Muscle layer of duodenum (tissue), 2 donors: ENCODE measurements at regions not wholly inside any gene's neighbourhood (a gene's known extent, or its start where the extent isn't known, plus 50 kb on each side); places are given as distances from the start of the nearest gene placed in this dataset.

Experiments
- H3K27ac ChIP-seq: one replicate; pipeline ENCODE4 v1.7.0; 2013; ENCODE audit warnings: mild to moderate bottlenecking, low read length
- H3K27me3 ChIP-seq: one replicate; pipeline ENCODE4 v1.7.0; 2013; ENCODE audit warnings: low read depth, mild to moderate bottlenecking, control low read depth, low read length
- H3K36me3 ChIP-seq, 2 donors: one replicate each; pipeline ENCODE4 v1.7.0; 2013; ENCODE audit warnings: low read length in 2 of 2, control low read depth in 1 of 2, mild to moderate bottlenecking in 1 of 2; ENCODE audit not compliant: insufficient read depth in 2 of 2, control insufficient read depth in 1 of 2
- H3K4me1 ChIP-seq, 2 donors: one replicate each; pipeline ENCODE4 v1.7.0; 2013; ENCODE audit warnings: low read length in 2 of 2, mild to moderate bottlenecking in 2 of 2, control low read depth in 1 of 2, moderate library complexity in 1 of 2; ENCODE audit not compliant: insufficient read depth in 2 of 2, control insufficient read depth in 1 of 2
- H3K4me3 ChIP-seq, 2 donors: one replicate each; pipeline ENCODE4 v1.7.0; 2013; ENCODE audit warnings: low read length in 2 of 2, low read depth in 1 of 2, mild to moderate bottlenecking in 1 of 2
- H3K9me3 ChIP-seq, 2 donors: one replicate each; pipeline ENCODE4 v1.7.0; 2013; ENCODE audit warnings: low read length in 2 of 2, control low read depth in 1 of 2, mild to moderate bottlenecking in 1 of 2; ENCODE audit not compliant: control insufficient read depth in 1 of 2
- donor health status: healthy.

DNA sequence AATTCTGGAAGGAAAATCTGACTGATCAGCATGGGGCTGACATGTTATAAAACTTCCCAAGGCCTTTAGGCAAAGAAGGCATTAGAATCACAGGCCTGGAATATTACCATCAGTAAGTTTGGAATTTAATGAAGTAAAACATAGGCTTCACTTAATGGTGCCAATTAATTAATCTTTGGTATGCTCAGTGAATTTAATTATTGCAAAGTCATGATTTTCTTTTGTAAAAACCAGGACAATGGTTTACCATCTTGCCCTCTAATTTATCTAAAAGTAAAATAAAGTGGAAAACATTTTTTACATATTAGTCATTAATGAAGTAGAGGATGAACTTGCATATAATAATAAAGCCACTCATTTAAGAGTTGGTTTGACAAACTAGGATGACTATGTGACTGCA, 220.3 kb downstream of the SEC23IP start:
- no peaks in the 10 kb centered on the region for H3K4me1 ChIP-seq
- H3K36me3 ChIP-seq: no peaks in the 10 kb centered on the region
- no peaks in the 10 kb centered on the region for H3K27me3 ChIP-seq
- no peak overlapping the region for H3K4me3 ChIP-seq
- H3K9me3 ChIP-seq: no peaks in the 10 kb centered on the region
- H3K27ac ChIP-seq: no peak overlapping the region

DNA sequence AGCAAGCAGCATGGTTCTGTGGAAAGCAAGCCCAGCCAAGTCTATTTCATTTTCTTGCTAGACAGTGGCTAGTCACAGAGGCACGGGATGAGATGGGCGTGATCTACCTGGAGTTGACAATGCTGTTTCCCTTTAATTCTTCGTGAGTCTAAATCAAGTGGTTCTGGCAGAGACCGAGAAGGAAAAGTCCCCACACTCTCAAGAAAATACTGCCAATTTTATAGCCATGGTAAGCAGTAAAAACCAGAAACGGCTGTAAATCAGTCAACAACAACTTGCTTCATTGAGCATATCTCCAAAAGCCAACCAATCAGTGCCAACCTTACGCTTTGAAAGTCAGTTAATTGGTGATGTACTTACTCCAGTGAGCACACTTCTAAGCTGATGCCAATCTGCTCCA, 223.4 kb downstream of the SEC23IP start:
- no peaks in the 10 kb centered on the region for H3K27me3 ChIP-seq
- no peaks in the 10 kb centered on the region for H3K36me3 ChIP-seq
- H3K4me3 ChIP-seq: no peak overlapping the region
- no peaks in the 10 kb centered on the region for H3K9me3 ChIP-seq
- no peaks in the 10 kb centered on the region for H3K4me1 ChIP-seq
- no peak overlapping the region for H3K27ac ChIP-seq

DNA sequence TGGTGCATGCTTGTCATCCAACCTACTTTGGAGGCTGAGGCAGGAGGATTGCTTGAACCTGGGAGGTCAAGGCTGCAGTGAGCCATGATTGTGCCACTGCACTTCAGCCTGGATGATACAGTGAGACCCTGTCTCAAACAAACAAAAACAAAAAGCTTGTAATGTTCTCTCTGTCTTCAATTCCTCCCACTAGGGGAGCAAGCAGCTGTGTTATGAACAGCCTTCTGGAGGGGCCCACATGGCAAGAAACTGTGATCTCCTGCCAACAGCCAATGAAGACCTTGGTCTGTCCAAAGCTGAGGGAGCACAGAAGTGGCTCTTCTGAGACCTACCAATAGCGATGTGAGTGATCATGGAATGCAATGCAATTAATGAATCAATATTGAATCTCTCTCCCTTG, 229.2 kb downstream of the SEC23IP start:
- H3K27me3 ChIP-seq: no peaks in the 10 kb centered on the region
- no peaks in the 10 kb centered on the region for H3K36me3 ChIP-seq
- H3K4me1 ChIP-seq: no peaks in the 10 kb centered on the region
- no peak overlapping the region for H3K27ac ChIP-seq
- H3K4me3 ChIP-seq: no peak overlapping the region
- H3K9me3 ChIP-seq: no peaks in the 10 kb centered on the region

DNA sequence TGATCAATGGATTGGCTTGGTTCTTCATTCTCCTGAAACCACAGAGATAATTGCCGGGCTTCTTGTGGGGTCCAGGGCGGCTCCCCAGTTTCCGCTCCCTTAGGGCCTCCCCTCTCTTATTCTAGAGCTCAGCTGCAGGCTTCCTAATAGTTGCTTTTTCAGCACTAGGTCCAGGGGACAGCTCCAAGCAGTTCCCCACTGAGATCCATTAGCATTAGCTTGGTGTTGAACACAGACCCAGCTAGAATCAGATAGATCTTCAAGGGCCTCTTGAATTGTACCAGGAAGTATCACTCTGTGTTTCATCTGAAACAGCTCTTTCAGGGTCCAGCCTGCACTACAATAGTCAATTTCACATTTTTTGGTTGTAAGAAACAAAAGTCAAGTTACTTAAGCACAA, 238.7 kb downstream of the SEC23IP start:
- Histone ChIP-seq H3K4me1 (no peaks in the 10 kb centered on the region), H3K4me3 (no peak overlapping the region), H3K36me3 (no peaks in the 10 kb centered on the region), H3K27me3 (no peaks in the 10 kb centered on the region), H3K27ac (no peak overlapping the region), H3K9me3 (no peaks in the 10 kb centered on the region)

DNA sequence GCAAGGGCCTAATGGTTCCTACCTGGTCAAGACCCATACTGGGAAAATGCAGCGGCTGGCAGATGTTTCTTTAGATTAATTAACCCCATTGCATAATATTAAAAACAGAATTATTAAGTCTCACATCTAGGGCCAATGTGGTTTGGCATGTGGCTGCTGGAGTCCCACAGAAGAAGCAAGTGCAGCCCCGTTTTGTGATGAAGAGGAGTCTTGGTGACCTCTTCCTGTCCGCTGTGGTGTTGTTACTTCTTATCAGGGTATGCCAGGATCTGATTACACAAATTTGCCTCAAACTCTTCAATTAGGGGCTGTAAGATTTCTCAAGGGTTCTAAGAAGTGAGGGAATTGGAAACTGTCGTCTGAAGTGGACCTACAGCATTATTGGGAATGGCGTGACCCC, 240.3 kb downstream of the SEC23IP start:
- Histone ChIP-seq H3K27ac (no peak overlapping the region), H3K27me3 (no peaks in the 10 kb centered on the region), H3K9me3 (peaks cover 0 to 4% of the 10 kb centered on the region in 2 donors), H3K4me3 (no peak overlapping the region), H3K36me3 (no peaks in the 10 kb centered on the region), H3K4me1 (no peaks in the 10 kb centered on the region)

DNA sequence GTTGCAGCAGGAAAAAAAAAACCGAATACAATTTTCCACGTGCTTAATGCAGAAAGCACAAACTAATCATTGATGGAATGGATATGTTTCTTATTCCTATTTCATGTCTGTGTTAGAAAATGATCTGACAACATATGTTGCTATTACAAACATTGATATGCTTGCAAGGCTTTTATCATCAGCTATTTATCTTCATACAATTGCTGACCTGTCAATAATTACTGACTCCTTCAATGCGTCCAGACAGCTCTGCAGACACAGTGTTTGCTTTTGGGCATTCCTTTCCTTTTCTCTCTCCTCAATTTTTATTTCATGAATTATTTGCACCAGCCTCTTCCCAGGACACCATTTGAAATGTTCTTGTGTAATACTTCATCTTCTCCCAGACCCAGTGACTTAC, 246.2 kb downstream of the SEC23IP start:
- no peaks in the 10 kb centered on the region for H3K36me3 ChIP-seq
- H3K4me3 ChIP-seq: no peak overlapping the region
- no peaks in the 10 kb centered on the region for H3K4me1 ChIP-seq
- H3K27me3 ChIP-seq: no peaks in the 10 kb centered on the region
- no peak overlapping the region for H3K27ac ChIP-seq
- H3K9me3 ChIP-seq: peaks cover 4 to 8% of the 10 kb centered on the region in 2 donors

DNA sequence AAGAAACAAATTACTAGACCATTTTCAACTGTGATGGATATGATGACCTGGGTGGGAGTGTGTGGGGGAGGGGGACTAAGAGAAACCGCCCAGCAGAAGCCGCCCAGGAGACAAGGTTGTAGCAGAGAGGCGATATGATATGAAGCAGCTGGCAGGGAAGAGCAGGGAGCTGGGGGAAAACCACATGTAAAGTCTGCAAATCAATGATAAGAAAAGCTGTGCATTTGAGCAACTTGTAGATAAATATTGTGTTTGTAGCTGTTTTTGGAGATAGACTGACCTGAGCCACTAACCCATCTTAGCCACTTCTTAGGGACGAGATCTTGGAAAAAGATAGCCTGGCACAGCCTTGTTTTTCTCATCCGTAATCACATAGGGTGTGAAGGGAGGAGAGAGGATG, 252.6 kb downstream of the SEC23IP start:
- peaks cover 0 to 2% of the 10 kb centered on the region in 2 donors for H3K9me3 ChIP-seq
- H3K4me3 ChIP-seq: no peak overlapping the region
- no peaks in the 10 kb centered on the region for H3K4me1 ChIP-seq
- H3K27ac ChIP-seq: no peak overlapping the region
- H3K36me3 ChIP-seq: no peaks in the 10 kb centered on the region
- no peaks in the 10 kb centered on the region for H3K27me3 ChIP-seq

DNA sequence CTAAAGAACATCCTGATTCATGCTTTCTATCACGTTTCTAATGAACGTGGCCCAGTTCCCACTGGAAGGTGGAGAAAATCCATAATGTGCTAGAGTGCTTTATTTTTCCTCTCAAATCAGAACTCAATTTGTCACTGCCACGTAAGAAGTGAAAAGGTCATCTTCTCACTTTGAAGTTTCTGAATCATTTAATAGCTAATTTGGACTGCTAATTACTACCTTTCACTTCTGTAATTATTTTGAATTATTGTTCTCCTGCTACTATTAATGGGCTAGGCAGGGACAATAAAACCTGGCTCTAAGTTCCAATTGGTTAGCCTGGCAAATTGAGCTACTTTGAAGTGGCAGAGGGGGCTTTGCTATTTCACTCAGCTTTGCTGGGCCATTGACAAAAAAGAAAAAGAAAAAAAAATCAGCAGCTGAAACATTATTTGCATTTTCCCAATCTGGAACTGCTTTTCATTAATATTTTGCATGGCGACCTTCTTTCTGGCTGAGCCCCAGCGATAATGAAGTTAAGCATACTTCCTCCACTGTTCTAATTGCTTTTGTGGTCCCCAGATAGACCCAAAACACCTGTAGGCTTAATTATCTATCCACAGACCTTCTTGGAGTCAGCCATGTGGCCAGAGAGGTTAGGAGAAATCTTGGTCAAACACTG, 264.2 kb downstream of the SEC23IP start:
- Histone ChIP-seq H3K27me3 (no peaks in the 10 kb centered on the region), H3K36me3 (no peaks in the 10 kb centered on the region), H3K4me3 (no peak overlapping the region), H3K9me3 (peaks cover 0 to 6% of the 10 kb centered on the region in 2 donors), H3K27ac (no peak overlapping the region), H3K4me1 (no peaks in the 10 kb centered on the region)

DNA sequence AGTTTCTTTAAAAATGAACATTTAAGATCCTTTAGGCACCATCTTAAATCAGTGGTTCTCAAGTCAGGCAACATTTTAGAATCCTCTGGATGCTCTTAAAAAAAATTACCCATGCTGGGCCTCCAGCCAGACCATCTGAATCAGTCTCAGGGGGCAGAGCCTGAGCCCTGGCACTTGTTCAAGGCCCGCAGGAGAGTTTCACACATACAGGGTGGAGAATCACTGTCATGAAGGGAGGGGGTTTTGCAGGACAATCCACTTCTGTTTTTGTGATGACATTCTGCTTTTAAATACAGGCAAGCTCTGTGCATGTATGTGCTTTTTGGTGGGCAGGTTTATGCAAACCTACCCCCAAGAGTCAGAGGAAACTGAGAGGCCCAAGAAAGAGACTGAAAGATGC, 268.6 kb downstream of the SEC23IP start:
- Histone ChIP-seq H3K27me3 (no peaks in the 10 kb centered on the region), H3K27ac (no peak overlapping the region), H3K4me1 (no peaks in the 10 kb centered on the region), H3K36me3 (no peaks in the 10 kb centered on the region), H3K4me3 (no peak overlapping the region), H3K9me3 (no peaks in the 10 kb centered on the region)

DNA sequence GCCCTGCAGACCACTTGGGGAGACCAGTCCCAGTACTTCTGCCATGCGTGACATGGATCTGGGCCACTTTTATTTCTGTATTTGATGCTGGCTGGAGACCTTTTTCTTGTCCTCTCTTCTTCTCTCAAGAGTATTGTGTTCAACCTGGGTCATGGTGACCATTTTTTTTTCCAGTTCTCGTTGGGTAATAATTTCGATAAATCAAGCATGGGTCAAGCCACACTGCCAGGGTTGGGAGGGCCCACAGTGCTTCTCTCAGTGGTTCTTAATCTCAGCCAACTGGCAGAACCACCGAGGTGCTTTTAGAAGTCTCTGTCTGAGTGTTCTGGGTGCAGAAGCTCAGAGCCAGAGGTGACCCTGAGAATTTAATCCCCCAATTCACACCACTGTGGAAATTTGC, 269.9 kb downstream of the SEC23IP start:
- Histone ChIP-seq H3K9me3 (no peaks in the 10 kb centered on the region), H3K4me3 (no peak overlapping the region), H3K4me1 (no peaks in the 10 kb centered on the region), H3K36me3 (no peaks in the 10 kb centered on the region), H3K27ac (no peak overlapping the region), H3K27me3 (no peaks in the 10 kb centered on the region)

DNA sequence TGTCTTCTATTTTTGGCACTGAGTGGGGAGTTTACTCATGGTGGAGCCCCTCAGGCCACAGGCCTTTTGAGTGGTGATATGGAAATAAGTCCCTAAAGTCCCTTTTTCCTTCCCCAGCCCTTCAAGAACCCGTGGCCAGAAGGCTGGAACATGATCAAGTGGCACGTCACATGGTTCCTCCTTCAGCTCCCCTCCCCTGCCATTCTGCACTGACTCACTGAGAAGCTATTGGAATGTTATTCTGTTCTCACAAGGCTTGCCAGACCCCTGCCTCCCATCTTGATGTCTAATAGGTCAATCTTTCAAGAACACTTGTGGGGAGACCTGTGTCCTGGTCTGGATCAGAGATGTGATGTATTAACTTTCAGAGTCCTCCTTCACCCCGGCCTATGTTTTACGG, 279.8 kb downstream of the SEC23IP start:
- H3K4me3 ChIP-seq: no peak overlapping the region
- no peak overlapping the region for H3K27ac ChIP-seq
- H3K36me3 ChIP-seq: no peaks in the 10 kb centered on the region
- H3K4me1 ChIP-seq: no peaks in the 10 kb centered on the region
- H3K9me3 ChIP-seq: no peaks in the 10 kb centered on the region
- no peaks in the 10 kb centered on the region for H3K27me3 ChIP-seq

DNA sequence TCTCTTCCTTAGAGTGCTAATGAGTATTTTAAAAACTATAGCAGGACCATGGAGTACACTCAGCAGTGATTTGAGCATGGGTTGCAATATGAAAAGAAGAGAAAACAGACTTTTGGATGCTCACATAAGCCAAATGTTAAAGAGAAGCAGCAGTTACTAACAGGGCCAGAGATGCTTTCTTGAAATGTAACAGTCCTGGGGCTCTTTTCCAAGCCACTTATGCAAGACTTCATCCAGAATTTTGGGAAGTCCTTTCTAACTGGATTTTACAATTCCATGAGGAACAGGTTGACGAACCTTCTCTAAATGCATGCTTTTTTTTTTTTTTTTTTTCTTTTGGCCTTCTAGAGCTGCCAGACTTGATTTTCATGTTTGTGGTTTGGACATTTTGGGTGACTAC, 282.0 kb downstream of the SEC23IP start:
- H3K4me3 ChIP-seq: no peak overlapping the region
- no peaks in the 10 kb centered on the region for H3K27me3 ChIP-seq
- H3K36me3 ChIP-seq: no peaks in the 10 kb centered on the region
- no peaks in the 10 kb centered on the region for H3K4me1 ChIP-seq
- H3K9me3 ChIP-seq: no peaks in the 10 kb centered on the region
- no peak overlapping the region for H3K27ac ChIP-seq
